GM18867 (cell line): ENCODE measurements at regions not wholly inside any gene's neighbourhood (a gene's known extent, or its start where the extent isn't known, plus 50 kb on each side); places are given as distances from the start of the nearest gene placed in this dataset.
"Not testable (repeated sequence)": the region's sequence is repeated elsewhere in the genome, so short reads cannot be mapped to it uniquely, and the experiment has no call there.

Experiments used
- ATAC-seq: cut with Tn5 transposase; IDR thresholded peaks from one replicate; pipeline ENCODE4 v1.9.1; 2021; ENCODE audit warnings: mild to moderate bottlenecking, moderate library complexity; ENCODE audit not compliant: unreplicated experiment

GRCh38 chr10:117492504-117492903 lies 50.0 kb upstream of the EMX2 start:
- ATAC-seq: no peak

GRCh38 chr10:117488004-117488403 lies 54.5 kb upstream of the EMX2 start:
- ATAC-seq: no peak

- no peak for ATAC-seq
These were observed 55.9 kb upstream of the EMX2 start for GRCh38 chr10:117486606-117487005.

- ATAC-seq: no peak
These were observed 59.4 kb upstream of the EMX2 start for GRCh38 chr10:117483056-117483590.

- not testable (repeated sequence) for ATAC-seq
These were observed 61.5 kb upstream of the EMX2 start for GRCh38 chr10:117481011-117481410.

- ATAC-seq: no peak
These were observed 62.4 kb upstream of the EMX2 start for GRCh38 chr10:117480097-117480496.

GRCh38 chr10:117477961-117478670 lies 64.4 kb upstream of the EMX2 start:
- ATAC-seq: no peak

- ATAC-seq: no peak
These were observed 65.2 kb upstream of the EMX2 start for GRCh38 chr10:117477211-117477947.

GRCh38 chr10:117476716-117477115 lies 65.8 kb upstream of the EMX2 start:
- no peak for ATAC-seq

- no peak for ATAC-seq
These were observed 66.3 kb upstream of the EMX2 start for GRCh38 chr10:117476281-117476680.

GRCh38 chr10:117472872-117473271 lies 69.7 kb upstream of the EMX2 start:
- peak; percentile 76 for ATAC-seq

- no peak for ATAC-seq
These were observed 71.1 kb upstream of the EMX2 start for GRCh38 chr10:117471344-117471874.

- no peak for ATAC-seq
These were observed 71.8 kb upstream of the EMX2 start for GRCh38 chr10:117470733-117471132.

GRCh38 chr10:117468665-117469064 lies 73.9 kb upstream of the EMX2 start:
- ATAC-seq: no peak

- no peak for ATAC-seq
These were observed 78.4 kb upstream of the EMX2 start for GRCh38 chr10:117464176-117464575.

- ATAC-seq: peak; percentile 42
These were observed 79.0 kb upstream of the EMX2 start for GRCh38 chr10:117463545-117463920.

GRCh38 chr10:117462816-117463544 lies 79.6 kb upstream of the EMX2 start:
- ATAC-seq: no peak

GRCh38 chr10:117462424-117462792 lies 80.1 kb upstream of the EMX2 start:
- no peak for ATAC-seq

GRCh38 chr10:117461766-117462423 lies 80.7 kb upstream of the EMX2 start:
- ATAC-seq: no peak

- ATAC-seq: no peak
These were observed 81.4 kb upstream of the EMX2 start for GRCh38 chr10:117460846-117461765.
